AG09319 (cell line): ENCODE measurements at regions not wholly inside any gene's neighbourhood (a gene's known extent, or its start where the extent isn't known, plus 50 kb on each side); places are given as distances from the start of the nearest gene placed in this dataset.

Experiments
- DNase-seq: peaks from one replicate; pipeline ENCODE4 v3.0.0-alpha.2; 2010; ENCODE audit warnings: low read depth; ENCODE audit errors: extremely low read depth
- TF ChIP-seq, protein P1 (sequence below): IDR thresholded peaks from 2 replicates; pipeline ENCODE4 v1.5.1; 2011; ENCODE audit warnings: low read depth, mild to moderate bottlenecking, inconsistent platforms, low read length, moderate library complexity

DNA sequence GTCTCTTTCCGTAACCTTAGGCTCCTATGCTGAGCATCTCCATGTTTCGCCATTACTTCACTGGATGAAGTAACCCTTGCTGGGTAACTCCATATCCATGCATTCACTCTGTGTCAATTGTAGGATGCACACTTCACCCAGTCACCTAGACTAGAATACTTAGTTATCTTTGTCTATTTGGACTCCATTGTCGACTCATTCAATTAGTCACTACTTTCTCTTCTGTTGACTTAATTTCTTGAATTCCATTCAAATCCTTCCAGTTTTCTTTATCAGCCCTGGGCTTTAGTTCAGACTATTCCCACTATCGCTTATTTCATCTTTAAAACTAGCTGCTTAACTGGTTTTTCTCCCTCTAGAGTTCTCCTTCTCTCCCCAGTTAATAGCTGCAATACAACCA is 111.3 kb upstream of the TNS3 start:
- TF ChIP-seq, protein P1, sequence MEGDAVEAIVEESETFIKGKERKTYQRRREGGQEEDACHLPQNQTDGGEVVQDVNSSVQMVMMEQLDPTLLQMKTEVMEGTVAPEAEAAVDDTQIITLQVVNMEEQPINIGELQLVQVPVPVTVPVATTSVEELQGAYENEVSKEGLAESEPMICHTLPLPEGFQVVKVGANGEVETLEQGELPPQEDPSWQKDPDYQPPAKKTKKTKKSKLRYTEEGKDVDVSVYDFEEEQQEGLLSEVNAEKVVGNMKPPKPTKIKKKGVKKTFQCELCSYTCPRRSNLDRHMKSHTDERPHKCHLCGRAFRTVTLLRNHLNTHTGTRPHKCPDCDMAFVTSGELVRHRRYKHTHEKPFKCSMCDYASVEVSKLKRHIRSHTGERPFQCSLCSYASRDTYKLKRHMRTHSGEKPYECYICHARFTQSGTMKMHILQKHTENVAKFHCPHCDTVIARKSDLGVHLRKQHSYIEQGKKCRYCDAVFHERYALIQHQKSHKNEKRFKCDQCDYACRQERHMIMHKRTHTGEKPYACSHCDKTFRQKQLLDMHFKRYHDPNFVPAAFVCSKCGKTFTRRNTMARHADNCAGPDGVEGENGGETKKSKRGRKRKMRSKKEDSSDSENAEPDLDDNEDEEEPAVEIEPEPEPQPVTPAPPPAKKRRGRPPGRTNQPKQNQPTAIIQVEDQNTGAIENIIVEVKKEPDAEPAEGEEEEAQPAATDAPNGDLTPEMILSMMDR: no peak
- no peak for DNase-seq

DNA sequence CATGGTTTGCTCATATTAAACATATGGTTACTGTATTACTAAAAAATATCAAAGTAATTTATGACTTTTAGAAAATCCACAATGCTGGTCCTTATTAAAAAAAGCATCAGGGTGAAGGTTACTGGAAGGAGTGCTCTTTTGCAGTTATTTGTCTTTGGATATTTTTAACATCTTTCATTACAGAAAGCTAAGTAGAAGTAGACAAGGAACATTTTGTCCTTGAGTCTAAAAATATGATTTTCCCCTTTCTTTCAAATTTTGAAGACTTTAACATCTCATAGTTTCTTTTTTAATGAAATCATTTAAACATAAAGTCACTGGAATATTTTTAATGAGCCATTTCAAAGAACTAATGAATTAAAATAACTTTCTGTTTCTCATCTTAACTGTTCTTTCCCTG is 110.1 kb upstream of the TNS3 start:
- TF ChIP-seq, protein P1: no peak
- no peak for DNase-seq

- TF ChIP-seq, protein P1: no peak
- DNase-seq: no peak
These were observed 109.1 kb upstream of the TNS3 start for GRCh38 chr7:47690902-47691558.

DNA sequence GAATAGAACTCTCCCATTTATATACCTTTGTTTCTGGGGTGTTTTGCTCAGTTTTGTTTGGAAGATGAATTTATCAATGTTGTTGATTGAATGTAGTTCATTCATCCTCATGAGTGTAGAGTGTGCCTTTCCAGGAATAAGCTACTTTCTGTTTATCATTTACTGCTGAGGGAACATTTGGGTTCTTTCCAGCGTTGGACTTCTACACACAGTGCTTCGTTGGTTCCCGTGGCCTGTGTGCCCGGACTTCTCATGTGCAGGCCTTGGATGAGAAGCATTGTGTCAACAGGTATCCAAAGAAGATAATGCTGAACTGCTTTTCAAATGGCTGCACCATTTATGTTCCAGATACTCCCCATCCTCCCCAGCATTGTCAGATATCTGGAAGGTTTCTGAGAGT is 107.6 kb upstream of the TNS3 start:
- TF ChIP-seq, protein P1: no peak
- no peak for DNase-seq

DNA sequence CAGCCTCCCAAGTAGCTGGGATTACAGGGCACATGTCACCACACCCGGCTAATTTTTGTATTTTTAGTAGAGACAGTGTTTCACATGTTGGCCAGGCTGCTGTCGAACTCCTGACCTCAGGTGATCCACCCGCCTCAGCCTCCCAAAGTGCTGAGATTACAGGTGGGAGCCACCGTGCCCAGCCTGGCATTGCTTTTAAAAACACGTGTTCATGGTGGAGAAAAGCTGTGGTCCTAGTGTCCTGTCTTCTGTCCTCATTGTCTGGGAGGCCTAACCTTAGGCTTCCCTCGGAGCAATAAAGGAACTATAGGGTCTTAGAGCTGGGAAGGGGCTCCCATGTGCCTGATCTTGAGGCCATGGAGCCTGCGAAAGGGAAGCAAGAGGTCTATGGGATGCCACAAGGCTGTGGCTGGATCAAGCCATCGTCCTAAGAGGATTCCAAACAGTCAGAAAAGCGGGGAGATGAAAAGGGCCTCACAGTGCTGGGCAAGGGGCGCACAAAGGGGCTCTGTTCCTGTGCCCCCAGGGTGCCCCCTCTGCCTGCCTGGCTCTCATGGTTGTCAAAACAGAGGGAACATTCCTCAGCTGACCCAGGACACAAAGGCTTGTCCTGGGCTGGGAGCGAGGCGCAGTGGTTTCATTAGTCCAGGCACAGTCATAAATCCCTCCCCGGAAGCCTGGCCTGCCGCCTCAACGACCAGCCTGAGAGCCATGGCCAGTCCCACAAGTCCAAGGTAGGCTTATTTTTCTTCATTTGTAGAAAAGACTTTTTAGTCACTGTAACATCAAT is 106.6 kb upstream of the TNS3 start:
- no peak for DNase-seq
- TF ChIP-seq, protein P1: no peak

- TF ChIP-seq, protein P1: no peak
- no peak for DNase-seq
These were observed 103.9 kb upstream of the TNS3 start for GRCh38 chr7:47685712-47686376.

GRCh38 chr7:47685151-47685550 is 103.2 kb upstream of the TNS3 start:
- TF ChIP-seq, protein P1: no peak
- no peak for DNase-seq
